Testis (tissue), 2 donors: ENCODE measurements at regions not wholly inside any gene's neighbourhood (a gene's known extent, or its start where the extent isn't known, plus 50 kb on each side); places are given as distances from the start of the nearest gene placed in this dataset.

Source experiments
- DNase-seq: peaks from one replicate; pipeline ENCODE4 v3.0.0-alpha.2; 2019
- H3K27ac ChIP-seq, 2 donors: fragments of 200-600 bp; sonication (generic); one replicate each; pipeline ENCODE4 v1.5.1; 2019
- H3K27me3 ChIP-seq: fragments of 200-600 bp; sonication (generic); one replicate; pipeline ENCODE4 v1.5.1; 2019
- H3K36me3 ChIP-seq: fragments of 200-600 bp; sonication (generic); one replicate; pipeline ENCODE4 v1.5.1; 2017; ENCODE audit warnings: low read depth; ENCODE audit errors: missing control alignments
- H3K4me1 ChIP-seq: fragments of 200-600 bp; sonication (generic); one replicate; pipeline ENCODE4 v1.5.1; 2019
- H3K4me3 ChIP-seq, 2 donors: fragments of 200-600 bp; sonication (generic); one replicate each; pipeline ENCODE4 v1.5.1; 2017 to 2019
- H3K9me3 ChIP-seq: fragments of 200-600 bp; sonication (generic); one replicate; pipeline ENCODE4 v1.5.1; 2017
- POLR2A ChIP-seq: fragments of 450-650 bp; IDR thresholded peaks from one replicate; pipeline ENCODE4 v1.6.1; 2017; ENCODE audit warnings: antibody characterized with exemption, mild to moderate bottlenecking, moderate library complexity
- WGBS, 2 donors: methylation state at CpG; one replicate each; pipeline ENCODE4 v1.1.5; 2018; 5-methylcytosine and 5-hydroxymethylcytosine counted together
- intact Hi-C: fragments of 100-400 bp; cut with DNase I; formaldehyde crosslinking; loops from one replicate; pipeline ENCODE4 v1.15.1; 2023; ENCODE audit warnings: low total_unique reads
- TF ChIP-seq, protein P1 (sequence below), 3 experiments: fragments of 450-650 bp in 2 of 3; fragments of 200-600 bp in 1 of 3; sonication (generic) in 1 of 3; IDR thresholded peaks; one replicate each; pipeline ENCODE4 v1.5.1; 2016 to 2019; ENCODE audit warnings: antibody characterized with exemption in 3 of 3, mild to moderate bottlenecking in 2 of 3, moderate library complexity in 1 of 3

DNA sequence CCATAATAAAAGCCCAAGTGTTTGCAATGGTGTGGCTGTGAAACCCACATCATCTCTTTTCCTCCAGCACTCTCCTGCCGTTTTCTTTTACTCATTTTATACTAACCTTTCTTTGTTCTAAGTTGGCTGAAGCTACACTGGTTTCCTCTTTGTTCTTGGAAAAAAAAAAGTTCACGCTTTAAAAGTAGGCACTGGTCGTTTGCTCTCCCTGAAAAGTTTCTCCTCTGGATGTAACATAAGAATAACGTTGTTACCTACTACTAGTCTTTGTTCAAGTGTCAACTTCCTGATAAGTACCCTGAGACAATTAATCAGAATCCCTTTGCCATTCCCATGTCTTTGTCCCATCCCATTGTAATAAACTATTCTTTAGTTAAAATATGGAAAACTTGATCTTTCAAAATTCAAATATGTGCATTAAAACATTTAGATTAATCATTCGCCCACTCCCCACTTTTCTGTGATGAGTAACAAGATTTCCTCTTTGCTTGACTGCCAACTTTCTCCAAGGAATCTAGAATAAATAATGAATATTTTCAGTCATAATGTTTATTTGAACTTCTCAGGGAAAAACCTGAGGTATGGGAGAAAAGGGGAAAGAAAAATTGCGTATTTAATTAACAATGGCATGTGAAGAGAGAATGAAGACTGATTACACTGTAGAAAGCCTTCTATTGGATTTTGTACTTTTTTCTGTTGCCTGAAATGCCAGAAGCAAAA is 454.3 kb upstream of the CTNND2 start:
- 63 to 64% methylated on average over 6 of the region's 6 CpGs for WGBS, 2 donors
- Histone ChIP-seq H3K4me1 (no peaks in the 10 kb centered on the region), H3K9me3 (no peaks in the 10 kb centered on the region), H3K4me3 (no peak overlapping the region), H3K36me3 (no peaks in the 10 kb centered on the region), H3K27ac (no peak overlapping the region), H3K27me3 (no peaks in the 10 kb centered on the region)
- no peak for DNase-seq
- intact Hi-C loops, result no loop called here
- TF ChIP-seq POLR2A, result no peak
- TF ChIP-seq, protein P1, sequence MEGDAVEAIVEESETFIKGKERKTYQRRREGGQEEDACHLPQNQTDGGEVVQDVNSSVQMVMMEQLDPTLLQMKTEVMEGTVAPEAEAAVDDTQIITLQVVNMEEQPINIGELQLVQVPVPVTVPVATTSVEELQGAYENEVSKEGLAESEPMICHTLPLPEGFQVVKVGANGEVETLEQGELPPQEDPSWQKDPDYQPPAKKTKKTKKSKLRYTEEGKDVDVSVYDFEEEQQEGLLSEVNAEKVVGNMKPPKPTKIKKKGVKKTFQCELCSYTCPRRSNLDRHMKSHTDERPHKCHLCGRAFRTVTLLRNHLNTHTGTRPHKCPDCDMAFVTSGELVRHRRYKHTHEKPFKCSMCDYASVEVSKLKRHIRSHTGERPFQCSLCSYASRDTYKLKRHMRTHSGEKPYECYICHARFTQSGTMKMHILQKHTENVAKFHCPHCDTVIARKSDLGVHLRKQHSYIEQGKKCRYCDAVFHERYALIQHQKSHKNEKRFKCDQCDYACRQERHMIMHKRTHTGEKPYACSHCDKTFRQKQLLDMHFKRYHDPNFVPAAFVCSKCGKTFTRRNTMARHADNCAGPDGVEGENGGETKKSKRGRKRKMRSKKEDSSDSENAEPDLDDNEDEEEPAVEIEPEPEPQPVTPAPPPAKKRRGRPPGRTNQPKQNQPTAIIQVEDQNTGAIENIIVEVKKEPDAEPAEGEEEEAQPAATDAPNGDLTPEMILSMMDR (IDR thresholded peaks at IDR 0.05), result no peak

DNA sequence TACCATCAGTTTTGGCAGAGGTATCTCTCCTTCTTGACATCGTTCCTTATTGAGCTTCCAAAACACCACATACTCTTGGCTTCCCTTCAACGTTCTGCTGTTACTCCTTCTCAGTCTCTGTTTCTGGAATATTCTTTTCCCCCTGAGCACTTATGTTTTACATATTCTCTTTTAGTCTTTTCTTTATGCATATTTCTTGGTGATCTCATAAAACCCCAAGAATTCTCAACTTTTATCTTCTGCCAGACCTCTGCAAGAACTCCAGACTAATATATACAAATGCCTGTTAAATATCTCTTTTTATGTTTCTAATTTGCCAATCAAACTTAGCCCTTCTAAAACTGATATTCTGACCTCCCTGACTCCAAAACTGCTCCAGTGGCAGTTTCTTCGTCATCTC is 453.4 kb upstream of the CTNND2 start:
- no peak overlapping the region for H3K4me3 ChIP-seq
- no peaks in the 10 kb centered on the region for H3K4me1 ChIP-seq
- 75 to 79% methylated on average over 3 of the region's 3 CpGs for WGBS, 2 donors
- TF ChIP-seq, protein P1 (IDR thresholded peaks at IDR 0.05), result no peak
- TF ChIP-seq POLR2A, result no peak
- intact Hi-C loops, result no loop called here
- no peak overlapping the region for H3K27ac ChIP-seq
- DNase-seq, result no peak
- H3K9me3 ChIP-seq, result no peaks in the 10 kb centered on the region
- no peaks in the 10 kb centered on the region for H3K27me3 ChIP-seq
- no peaks in the 10 kb centered on the region for H3K36me3 ChIP-seq

DNA sequence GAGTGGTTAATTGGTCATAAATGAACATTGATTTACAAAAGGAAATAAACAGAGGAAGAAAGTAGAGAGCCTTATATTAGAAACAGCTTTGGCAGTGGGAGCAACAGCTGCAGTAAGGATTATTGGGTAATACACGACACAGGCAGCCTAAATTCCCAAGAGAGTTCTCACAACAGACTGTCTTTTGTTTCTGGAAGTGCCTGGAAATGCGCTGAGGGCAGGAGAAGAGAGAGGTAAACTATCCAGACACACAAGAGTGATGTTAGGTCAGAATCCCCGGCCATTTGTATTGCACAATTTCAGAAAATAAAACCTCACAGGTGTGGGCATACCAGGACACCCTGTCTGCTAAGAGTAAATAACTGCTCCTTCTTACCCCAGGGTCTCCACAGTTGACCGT is 450.4 kb upstream of the CTNND2 start:
- Histone ChIP-seq H3K4me3 (no peak overlapping the region), H3K4me1 (no peaks in the 10 kb centered on the region), H3K36me3 (no peaks in the 10 kb centered on the region), H3K27ac (no peak overlapping the region), H3K27me3 (no peaks in the 10 kb centered on the region), H3K9me3 (no peaks in the 10 kb centered on the region)
- 53 to 59% methylated on average over 4 of the region's 4 CpGs for WGBS, 2 donors
- no peak for DNase-seq
- TF ChIP-seq, protein P1 (IDR thresholded peaks at IDR 0.05), result no peak
- no peak for TF ChIP-seq POLR2A
- intact Hi-C loops, result no loop called here

DNA sequence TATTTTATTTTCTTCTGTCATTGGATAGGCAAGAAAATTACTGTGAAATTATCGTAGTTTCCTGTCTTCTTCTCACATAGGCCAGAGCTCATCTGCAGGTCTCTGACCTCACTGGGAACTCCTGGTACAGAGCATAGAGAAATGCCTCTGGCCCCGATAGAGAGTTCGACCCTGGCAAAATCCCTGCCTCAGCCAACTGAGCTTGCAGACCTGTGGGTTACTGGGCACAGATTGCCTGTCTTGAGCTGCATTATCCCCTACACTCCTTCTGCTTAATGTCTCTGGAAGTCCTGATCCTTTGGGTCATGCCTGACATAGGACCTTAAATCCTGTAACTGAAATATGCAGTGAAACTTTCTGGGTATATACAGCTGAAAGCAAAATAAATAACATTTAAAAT is 439.3 kb upstream of the CTNND2 start:
- DNase-seq, result no peak
- Histone ChIP-seq H3K4me3 (no peak overlapping the region), H3K9me3 (no peaks in the 10 kb centered on the region), H3K27me3 (no peaks in the 10 kb centered on the region), H3K27ac (no peak overlapping the region), H3K36me3 (no peaks in the 10 kb centered on the region), H3K4me1 (no peaks in the 10 kb centered on the region)
- intact Hi-C loops, result no loop called here
- WGBS, 2 donors, result 42 to 74% methylated on average over 3 of the region's 3 CpGs
- TF ChIP-seq, protein P1 (IDR thresholded peaks at IDR 0.05), result no peak
- no peak for TF ChIP-seq POLR2A

DNA sequence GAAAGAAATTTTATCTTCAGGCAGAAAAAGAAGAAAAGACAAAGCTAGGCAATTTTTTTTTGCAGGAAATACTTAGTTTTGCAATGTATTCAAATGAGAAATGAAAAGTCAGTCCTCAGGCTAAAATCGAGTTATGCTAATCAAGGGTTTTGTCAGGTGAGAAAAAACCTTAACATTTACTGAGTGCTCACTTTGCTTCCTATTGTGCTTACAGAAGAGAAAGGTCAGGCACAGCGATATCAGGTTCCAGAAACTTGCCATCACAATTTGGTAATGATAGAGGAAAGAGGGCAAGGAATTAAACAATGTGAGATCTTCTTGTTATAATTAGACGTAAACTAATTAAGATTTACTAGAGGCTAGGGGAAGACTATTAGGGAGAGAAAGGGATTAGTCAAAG is 431.7 kb upstream of the CTNND2 start:
- no peaks in the 10 kb centered on the region for H3K9me3 ChIP-seq
- H3K36me3 ChIP-seq, result no peaks in the 10 kb centered on the region
- H3K27me3 ChIP-seq, result no peaks in the 10 kb centered on the region
- DNase-seq, result no peak
- H3K4me1 ChIP-seq, result no peaks in the 10 kb centered on the region
- intact Hi-C loops, result no loop called here
- H3K27ac ChIP-seq, result no peak overlapping the region
- H3K4me3 ChIP-seq, result no peak overlapping the region
- no peak for TF ChIP-seq POLR2A
- TF ChIP-seq, protein P1 (IDR thresholded peaks at IDR 0.05), result no peak
- WGBS, 2 donors, result 54 to 66% methylated on average over 3 of the region's 3 CpGs
